Neural crest cell (in vitro differentiated cells): ENCODE measurements at regions not wholly inside any gene's neighbourhood (a gene's known extent, or its start where the extent isn't known, plus 50 kb on each side); places are given as distances from the start of the nearest gene placed in this dataset.

Source experiments
- DNase-seq: peaks from one replicate; pipeline ENCODE4 v3.0.0; 2021; ENCODE audit warnings: low read depth, mixed read lengths, low spot score
- H3K27ac Mint-ChIP-seq: one replicate; pipeline ENCODE4 v1.8.0; 2021; ENCODE audit warnings: mild to moderate bottlenecking, mixed read lengths; ENCODE audit not compliant: unreplicated experiment
- H3K27me3 Mint-ChIP-seq: 2 replicates; pipeline ENCODE4 v1.8.0; 2021; ENCODE audit warnings: low read depth, mild to moderate bottlenecking, mixed read lengths
- H3K36me3 Mint-ChIP-seq: 2 replicates; pipeline ENCODE4 v1.8.0; 2021; ENCODE audit warnings: low read depth, mild to moderate bottlenecking, mixed read lengths
- H3K4me1 Mint-ChIP-seq: 2 replicates; pipeline ENCODE4 v1.8.0; 2021; ENCODE audit warnings: mixed read lengths
- H3K4me3 Mint-ChIP-seq: one replicate; pipeline ENCODE4 v1.8.0; 2021; ENCODE audit warnings: mild to moderate bottlenecking, mixed read lengths
- H3K9me3 Mint-ChIP-seq: 2 replicates; pipeline ENCODE4 v1.8.0; 2021; ENCODE audit warnings: mixed read lengths
- CTCF ChIP-seq: fragments of 200-600 bp; sonication (generic); conservative IDR thresholded peaks from 2 replicates; pipeline ENCODE4 v1.5.0; 2021; ENCODE audit warnings: antibody characterized with exemption, mild to moderate bottlenecking

GRCh38 chr2:104568247-104568646 lies 285.7 kb upstream of the POU3F3 start:
- Mint-ChIP-seq H3K9me3 (no peaks in the 10 kb centered on the region), H3K27ac (no peak overlapping the region), H3K4me1 (no peaks in the 10 kb centered on the region), H3K4me3 (no peak overlapping the region), H3K27me3 (no peaks in the 10 kb centered on the region), H3K36me3 (no peaks in the 10 kb centered on the region)
- TF ChIP-seq CTCF, result no peak
- DNase-seq, result no peak

- no peaks in the 10 kb centered on the region for H3K27me3 Mint-ChIP-seq
- H3K36me3 Mint-ChIP-seq, result no peaks in the 10 kb centered on the region
- H3K4me1 Mint-ChIP-seq, result peaks cover 6% of the 10 kb centered on the region
- no peak overlapping the region for H3K4me3 Mint-ChIP-seq
- no peak for DNase-seq
- TF ChIP-seq CTCF, result no peak
- no peaks in the 10 kb centered on the region for H3K9me3 Mint-ChIP-seq
- no peak overlapping the region for H3K27ac Mint-ChIP-seq
Measured at GRCh38 chr2:104570259-104570658, 283.7 kb upstream of the POU3F3 start.

- Mint-ChIP-seq H3K27me3 (no peaks in the 10 kb centered on the region), H3K9me3 (no peaks in the 10 kb centered on the region), H3K36me3 (no peaks in the 10 kb centered on the region), H3K4me3 (no peak overlapping the region), H3K27ac (no peak overlapping the region), H3K4me1 (peaks cover 6% of the 10 kb centered on the region)
- DNase-seq, result no peak
- TF ChIP-seq CTCF, result no peak
Measured at GRCh38 chr2:104572834-104573233, 281.1 kb upstream of the POU3F3 start.

GRCh38 chr2:104574367-104574766 lies 279.5 kb upstream of the POU3F3 start:
- Mint-ChIP-seq H3K4me1 (peaks cover 6% of the 10 kb centered on the region), H3K27ac (no peak overlapping the region), H3K27me3 (no peaks in the 10 kb centered on the region), H3K36me3 (no peaks in the 10 kb centered on the region), H3K9me3 (no peaks in the 10 kb centered on the region), H3K4me3 (no peak overlapping the region)
- no peak for TF ChIP-seq CTCF
- DNase-seq, result no peak

GRCh38 chr2:104577143-104577542 lies 276.8 kb upstream of the POU3F3 start:
- Mint-ChIP-seq H3K9me3 (no peaks in the 10 kb centered on the region), H3K27ac (no peak overlapping the region), H3K36me3 (no peaks in the 10 kb centered on the region), H3K4me3 (no peak overlapping the region), H3K27me3 (no peaks in the 10 kb centered on the region), H3K4me1 (peaks cover 7% of the 10 kb centered on the region)
- TF ChIP-seq CTCF, result no peak
- no peak for DNase-seq

- Mint-ChIP-seq H3K9me3 (no peaks in the 10 kb centered on the region), H3K36me3 (no peaks in the 10 kb centered on the region), H3K27ac (no peak overlapping the region), H3K4me3 (no peak overlapping the region), H3K4me1 (peaks cover 22% of the 10 kb centered on the region), H3K27me3 (no peaks in the 10 kb centered on the region)
- DNase-seq, result no peak
- no peak for TF ChIP-seq CTCF
Measured at GRCh38 chr2:104582471-104582870, 271.4 kb upstream of the POU3F3 start.
